ENCODE measurements at regions not wholly inside any gene's neighbourhood (a gene's known extent, or its start where the extent isn't known, plus 50 kb on each side); places are given as distances from the start of the nearest gene placed in this dataset.

DNA sequence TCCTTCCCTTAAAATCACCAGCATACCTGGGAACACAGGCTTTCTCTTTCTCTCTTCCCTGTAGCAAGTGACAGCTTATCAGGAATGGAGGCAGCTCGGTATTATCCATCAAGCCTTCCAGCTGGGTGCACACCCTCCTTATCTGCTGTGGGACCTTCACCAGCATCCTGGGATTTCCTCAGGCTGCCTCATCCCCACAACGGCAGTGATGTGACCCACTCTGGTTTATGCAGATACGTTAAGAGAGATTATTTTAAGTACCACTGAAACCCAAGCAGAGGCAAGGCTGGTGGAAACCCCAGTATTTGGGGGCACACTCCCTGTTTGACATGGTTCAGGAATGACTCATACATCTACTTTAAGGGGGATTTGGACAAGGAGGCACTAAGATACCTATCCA is 192.1 kb downstream of the TM9SF2 start:
- DNase-seq (no peak), ATAC-seq (ENCODE audit: low read depth) (no peak)
- Mint-ChIP-seq H3K27me3 (no peaks in the 10 kb centered on the region), H3K36me3 (ENCODE audit: low read depth) (peaks cover 2% of the 10 kb centered on the region), H3K27ac (no peak overlapping the region), H3K9me3 (no peaks in the 10 kb centered on the region), H3K4me1 (peaks cover 10% of the 10 kb centered on the region), H3K4me3 (no peak overlapping the region)
- intact Hi-C loops (cut with micrococcal nuclease): no loop called here
- ChIA-PET POLR2A (no interaction called here), CTCF (no interaction called here)
- TF ChIP-seq CTCF (IDR thresholded peaks at IDR 0.05): no peak

- ChIA-PET POLR2A (no interaction called here), CTCF (no interaction called here)
- Mint-ChIP-seq H3K27ac (no peak overlapping the region), H3K4me3 (no peak overlapping the region), H3K9me3 (no peaks in the 10 kb centered on the region), H3K27me3 (no peaks in the 10 kb centered on the region), H3K4me1 (peaks cover 10% of the 10 kb centered on the region), H3K36me3 (ENCODE audit: low read depth) (peaks cover 2% of the 10 kb centered on the region)
- no peak for TF ChIP-seq CTCF (IDR thresholded peaks at IDR 0.05)
- intact Hi-C loops (cut with micrococcal nuclease): no loop called here
- DNase-seq (no peak), ATAC-seq (ENCODE audit: low read depth) (no peak)
These were observed 191.6 kb downstream of the TM9SF2 start for GRCh38 chr13:99692854-99693253.

DNA sequence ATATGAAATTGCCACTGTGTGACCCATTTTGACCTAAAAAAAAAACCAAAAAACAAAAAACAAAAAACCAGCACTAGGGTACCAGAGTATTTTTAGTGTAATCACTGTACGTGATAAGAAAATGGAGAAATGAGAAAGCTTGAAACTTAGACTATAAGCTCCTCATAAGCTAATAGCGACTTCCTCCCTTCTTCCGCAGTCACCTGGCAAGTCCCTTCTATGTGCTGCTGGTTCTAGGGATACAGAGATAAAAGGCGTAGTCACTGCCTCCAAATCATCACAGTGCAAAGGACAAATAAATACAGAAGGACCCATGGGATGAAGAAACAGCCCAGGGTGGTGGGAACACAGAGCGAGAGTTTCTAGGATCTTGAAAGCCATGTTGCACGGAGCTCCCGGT is 190.3 kb downstream of the TM9SF2 start:
- peaks cover 2% of the 10 kb centered on the region for H3K36me3 Mint-ChIP-seq (ENCODE audit: low read depth)
- no peak overlapping the region for H3K27ac Mint-ChIP-seq
- peaks cover 10% of the 10 kb centered on the region for H3K4me1 Mint-ChIP-seq
- TF ChIP-seq CTCF (IDR thresholded peaks at IDR 0.05): no peak
- H3K9me3 Mint-ChIP-seq: no peaks in the 10 kb centered on the region
- intact Hi-C loops (cut with micrococcal nuclease): no loop called here
- ChIA-PET POLR2A (no interaction called here), CTCF (no interaction called here)
- ATAC-seq (ENCODE audit: low read depth): no peak
- no peaks in the 10 kb centered on the region for H3K27me3 Mint-ChIP-seq
- no peak for DNase-seq
- H3K4me3 Mint-ChIP-seq: no peak overlapping the region

DNA sequence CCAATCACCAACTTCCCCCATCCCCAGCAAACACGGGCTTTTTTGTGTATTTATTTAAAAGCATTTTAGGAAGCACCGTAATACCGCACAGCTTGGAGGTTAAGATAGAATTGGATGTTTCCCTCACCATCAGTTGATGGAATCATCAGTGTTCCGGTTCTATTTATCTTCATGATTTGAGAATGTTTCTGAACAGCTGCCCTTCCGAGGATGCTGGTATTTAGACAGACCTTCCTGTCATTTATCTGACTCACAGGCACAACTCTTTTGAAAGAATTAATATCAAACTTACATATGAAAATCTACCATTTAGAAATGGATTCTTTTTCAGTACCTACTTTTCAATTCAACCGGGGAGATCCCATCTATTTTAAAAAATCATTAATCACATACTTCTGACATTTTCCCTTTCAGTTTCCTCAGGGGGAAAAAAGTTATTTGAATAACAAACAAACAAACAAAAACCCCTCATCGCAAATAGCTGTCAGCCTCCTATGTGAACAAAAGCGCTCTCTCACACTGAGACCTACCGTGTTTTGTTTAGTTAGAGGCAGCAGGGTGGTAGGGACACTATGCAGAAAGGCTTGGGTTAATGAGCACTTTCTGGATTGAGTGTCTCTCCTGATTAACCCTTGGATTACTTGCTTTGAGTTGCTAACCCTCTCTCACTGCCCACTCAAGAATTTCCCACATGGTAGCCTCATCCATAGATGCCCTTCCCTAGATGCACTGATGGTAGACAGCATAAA is 189.3 kb downstream of the TM9SF2 start:
- TF ChIP-seq CTCF (IDR thresholded peaks at IDR 0.05): no peak
- intact Hi-C loops (cut with micrococcal nuclease): no loop called here
- ChIA-PET CTCF (no interaction called here), POLR2A (no interaction called here)
- ATAC-seq (ENCODE audit: low read depth): no peak
- no peak overlapping the region for H3K4me3 Mint-ChIP-seq
- peaks cover 2% of the 10 kb centered on the region for H3K36me3 Mint-ChIP-seq (ENCODE audit: low read depth)
- H3K27me3 Mint-ChIP-seq: no peaks in the 10 kb centered on the region
- H3K4me1 Mint-ChIP-seq: peaks cover 10% of the 10 kb centered on the region
- H3K9me3 Mint-ChIP-seq: no peaks in the 10 kb centered on the region
- no peak for DNase-seq
- no peak overlapping the region for H3K27ac Mint-ChIP-seq

DNA sequence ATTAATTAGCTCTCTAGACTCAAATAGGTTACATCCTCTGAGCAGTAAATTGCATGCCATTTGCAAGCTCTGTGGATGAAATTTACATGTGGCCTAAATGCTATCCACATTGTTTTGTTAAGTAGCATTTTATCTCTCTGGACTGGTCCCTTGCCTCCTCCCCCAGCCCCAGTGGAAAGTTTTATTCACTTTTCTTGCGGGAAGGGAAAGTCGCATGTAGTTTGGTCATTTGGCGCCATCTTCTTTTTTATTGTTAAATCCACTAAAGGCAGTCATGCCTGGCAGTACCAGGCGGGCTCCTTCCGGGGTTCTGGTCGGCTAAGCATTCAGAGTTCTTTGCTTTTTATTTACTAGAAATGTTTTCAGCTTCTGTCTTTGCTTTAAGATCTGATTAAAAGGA is 188.7 kb downstream of the TM9SF2 start:
- DNase-seq (no peak), ATAC-seq (ENCODE audit: low read depth) (no peak)
- no peak overlapping the region for H3K27ac Mint-ChIP-seq
- peaks cover 10% of the 10 kb centered on the region for H3K4me1 Mint-ChIP-seq
- H3K36me3 Mint-ChIP-seq (ENCODE audit: low read depth): peaks cover 2% of the 10 kb centered on the region
- ChIA-PET CTCF (no interaction called here), POLR2A (no interaction called here)
- no peaks in the 10 kb centered on the region for H3K9me3 Mint-ChIP-seq
- TF ChIP-seq CTCF (IDR thresholded peaks at IDR 0.05): no peak
- intact Hi-C loops (cut with micrococcal nuclease): no loop called here
- H3K4me3 Mint-ChIP-seq: no peak overlapping the region
- H3K27me3 Mint-ChIP-seq: no peaks in the 10 kb centered on the region
